ENCODE measurements at regions not wholly inside any gene's neighbourhood (a gene's known extent, or its start where the extent isn't known, plus 50 kb on each side); places are given as distances from the start of the nearest gene placed in this dataset.

GRCh38 chr2:44843641-44844310, 97.7 kb upstream of the SIX3 start:
- H2BK12ac ChIP-seq (ENCODE audit: low read length in 2 of 2), result no peak overlapping the region
- no peak for DNase-seq
- H3K9ac ChIP-seq (ENCODE audit: low read length), result no peak overlapping the region
- H3K79me1 ChIP-seq (replicated peaks; ENCODE audit: low read length, poor library complexity, severe bottlenecking), result no peaks in the 10 kb centered on the region
- H2AFZ ChIP-seq (ENCODE audit: low read depth, low read length), result no peak overlapping the region
- H3K4me2 ChIP-seq (ENCODE audit: low read length, poor library complexity, severe bottlenecking), result no peak overlapping the region
- no peak overlapping the region for H3K4ac ChIP-seq (ENCODE audit: low read depth in 1 of 2, low read length in 2 of 2)
- no peak overlapping the region for H4K8ac ChIP-seq (ENCODE audit: low read length)
- no peak overlapping the region for H2BK120ac ChIP-seq (ENCODE audit: low read depth, low read length)
- H3K27me3 ChIP-seq (ENCODE audit: control insufficient read depth in 1 of 2, insufficient read depth in 1 of 2, low read length in 2 of 2), result peaks cover 29 to 43% of the 10 kb centered on the region in 2 experiments
- H2BK15ac ChIP-seq (ENCODE audit: low read depth, poor library complexity, severe bottlenecking), result no peak overlapping the region
- no peak overlapping the region for H3K18ac ChIP-seq (ENCODE audit: low read depth in 1 of 2, low read length in 2 of 2)
- no peak overlapping the region for H3K4me3 ChIP-seq (ENCODE audit: insufficient read depth in 1 of 2, low read depth in 1 of 2, low read length in 2 of 2)
- no peak overlapping the region for H2AK5ac ChIP-seq (ENCODE audit: low read length, severe bottlenecking)
- no peaks in the 10 kb centered on the region for H3K4me1 ChIP-seq (ENCODE audit: control insufficient read depth, insufficient read depth, low read depth, low read length)
- no peak overlapping the region for H4K91ac ChIP-seq (ENCODE audit: low read length)
- H3K36me3 ChIP-seq (ENCODE audit: control insufficient read depth in 1 of 2, insufficient read depth in 2 of 2, low read depth in 1 of 2, low read length in 2 of 2), result no peaks in the 10 kb centered on the region
- no peak overlapping the region for H3K23ac ChIP-seq (ENCODE audit: low read length in 2 of 2)
- no peak overlapping the region for H2BK5ac ChIP-seq (ENCODE audit: low read depth, low read length, poor library complexity, severe bottlenecking)
- H3K9me3 ChIP-seq (ENCODE audit: control insufficient read depth, low read length), result peaks cover 5% of the 10 kb centered on the region
- no peak overlapping the region for H3K14ac ChIP-seq (ENCODE audit: low read length in 2 of 2)
- 89% methylated on average over 13 of the region's 13 CpGs for WGBS
- H3K27ac ChIP-seq (ENCODE audit: low read length, poor library complexity, severe bottlenecking), result no peak overlapping the region

GRCh38 chr2:44844651-44845270, 96.7 kb upstream of the SIX3 start:
- Histone ChIP-seq H2BK5ac (ENCODE audit: low read depth, low read length, poor library complexity, severe bottlenecking) (no peak overlapping the region), H2AK5ac (ENCODE audit: low read length, severe bottlenecking) (no peak overlapping the region), H2BK12ac (ENCODE audit: low read length in 2 of 2) (no peak overlapping the region), H3K4me1 (ENCODE audit: control insufficient read depth, insufficient read depth, low read depth, low read length) (no peaks in the 10 kb centered on the region), H2BK15ac (ENCODE audit: low read depth, poor library complexity, severe bottlenecking) (no peak overlapping the region), H3K79me1 (replicated peaks; ENCODE audit: low read length, poor library complexity, severe bottlenecking) (no peaks in the 10 kb centered on the region), H3K27ac (ENCODE audit: low read length, poor library complexity, severe bottlenecking) (no peak overlapping the region), H2BK120ac (ENCODE audit: low read depth, low read length) (no peak overlapping the region), H3K4ac (ENCODE audit: low read depth in 1 of 2, low read length in 2 of 2) (no peak overlapping the region), H3K36me3 (ENCODE audit: control insufficient read depth in 1 of 2, insufficient read depth in 2 of 2, low read depth in 1 of 2, low read length in 2 of 2) (no peaks in the 10 kb centered on the region), H3K9me3 (ENCODE audit: control insufficient read depth, low read length) (peaks cover 5% of the 10 kb centered on the region), H2AFZ (ENCODE audit: low read depth, low read length) (no peak overlapping the region), H3K23ac (ENCODE audit: low read length in 2 of 2) (no peak overlapping the region), H4K91ac (ENCODE audit: low read length) (no peak overlapping the region), H3K9ac (ENCODE audit: low read length) (no peak overlapping the region), H3K14ac (ENCODE audit: low read length in 2 of 2) (no peak overlapping the region), H3K27me3 (ENCODE audit: control insufficient read depth in 1 of 2, insufficient read depth in 1 of 2, low read length in 2 of 2) (peaks cover 35 to 42% of the 10 kb centered on the region in 2 experiments), H3K4me3 (ENCODE audit: insufficient read depth in 1 of 2, low read depth in 1 of 2, low read length in 2 of 2) (no peak overlapping the region), H4K8ac (ENCODE audit: low read length) (no peak overlapping the region), H3K4me2 (ENCODE audit: low read length, poor library complexity, severe bottlenecking) (no peak overlapping the region), H3K18ac (ENCODE audit: low read depth in 1 of 2, low read length in 2 of 2) (no peak overlapping the region)
- DNase-seq, result no peak
- WGBS, result 72% methylated on average over 7 of the region's 7 CpGs

GRCh38 chr2:44848026-44848425, 93.5 kb upstream of the SIX3 start:
- Histone ChIP-seq H3K23ac (ENCODE audit: low read length in 2 of 2) (no peak overlapping the region), H3K79me1 (replicated peaks; ENCODE audit: low read length, poor library complexity, severe bottlenecking) (no peaks in the 10 kb centered on the region), H3K9me3 (ENCODE audit: control insufficient read depth, low read length) (peaks cover 5% of the 10 kb centered on the region), H2BK12ac (ENCODE audit: low read length in 2 of 2) (no peak overlapping the region), H2BK5ac (ENCODE audit: low read depth, low read length, poor library complexity, severe bottlenecking) (no peak overlapping the region), H2AFZ (ENCODE audit: low read depth, low read length) (no peak overlapping the region), H3K4me3 (ENCODE audit: insufficient read depth in 1 of 2, low read depth in 1 of 2, low read length in 2 of 2) (no peak overlapping the region), H3K4me1 (ENCODE audit: control insufficient read depth, insufficient read depth, low read depth, low read length) (no peaks in the 10 kb centered on the region), H3K18ac (ENCODE audit: low read depth in 1 of 2, low read length in 2 of 2) (no peak overlapping the region), H3K4ac (ENCODE audit: low read depth in 1 of 2, low read length in 2 of 2) (no peak overlapping the region), H3K14ac (ENCODE audit: low read length in 2 of 2) (no peak overlapping the region), H3K27me3 (ENCODE audit: control insufficient read depth in 1 of 2, insufficient read depth in 1 of 2, low read length in 2 of 2) (peaks cover 24 to 26% of the 10 kb centered on the region in 2 experiments), H2BK120ac (ENCODE audit: low read depth, low read length) (no peak overlapping the region), H3K9ac (ENCODE audit: low read length) (no peak overlapping the region), H4K8ac (ENCODE audit: low read length) (no peak overlapping the region), H3K27ac (ENCODE audit: low read length, poor library complexity, severe bottlenecking) (no peak overlapping the region), H3K36me3 (ENCODE audit: control insufficient read depth in 1 of 2, insufficient read depth in 2 of 2, low read depth in 1 of 2, low read length in 2 of 2) (no peaks in the 10 kb centered on the region), H3K4me2 (ENCODE audit: low read length, poor library complexity, severe bottlenecking) (no peak overlapping the region), H4K91ac (ENCODE audit: low read length) (no peak overlapping the region), H2BK15ac (ENCODE audit: low read depth, poor library complexity, severe bottlenecking) (no peak overlapping the region), H2AK5ac (ENCODE audit: low read length, severe bottlenecking) (no peak overlapping the region)
- DNase-seq, result no peak
- 100% methylated on average over 1 of the region's 1 CpG for WGBS

- no peak for DNase-seq
- Histone ChIP-seq H4K91ac (ENCODE audit: low read length) (no peak overlapping the region), H3K4me2 (ENCODE audit: low read length, poor library complexity, severe bottlenecking) (no peak overlapping the region), H3K4ac (ENCODE audit: low read depth in 1 of 2, low read length in 2 of 2) (no peak overlapping the region), H3K9ac (ENCODE audit: low read length) (no peak overlapping the region), H2BK12ac (ENCODE audit: low read length in 2 of 2) (no peak overlapping the region), H2AK5ac (ENCODE audit: low read length, severe bottlenecking) (no peak overlapping the region), H3K4me1 (ENCODE audit: control insufficient read depth, insufficient read depth, low read depth, low read length) (no peaks in the 10 kb centered on the region), H3K23ac (ENCODE audit: low read length in 2 of 2) (no peak overlapping the region), H3K4me3 (ENCODE audit: insufficient read depth in 1 of 2, low read depth in 1 of 2, low read length in 2 of 2) (no peak overlapping the region), H3K27ac (ENCODE audit: low read length, poor library complexity, severe bottlenecking) (no peak overlapping the region), H3K14ac (ENCODE audit: low read length in 2 of 2) (no peak overlapping the region), H2BK5ac (ENCODE audit: low read depth, low read length, poor library complexity, severe bottlenecking) (no peak overlapping the region), H4K8ac (ENCODE audit: low read length) (no peak overlapping the region), H2AFZ (ENCODE audit: low read depth, low read length) (no peak overlapping the region), H3K36me3 (ENCODE audit: control insufficient read depth in 1 of 2, insufficient read depth in 2 of 2, low read depth in 1 of 2, low read length in 2 of 2) (no peaks in the 10 kb centered on the region), H3K27me3 (ENCODE audit: control insufficient read depth in 1 of 2, insufficient read depth in 1 of 2, low read length in 2 of 2) (peaks cover 22 to 26% of the 10 kb centered on the region in 2 experiments), H2BK15ac (ENCODE audit: low read depth, poor library complexity, severe bottlenecking) (no peak overlapping the region), H3K9me3 (ENCODE audit: control insufficient read depth, low read length) (peaks cover 5% of the 10 kb centered on the region), H3K79me1 (replicated peaks; ENCODE audit: low read length, poor library complexity, severe bottlenecking) (no peaks in the 10 kb centered on the region), H2BK120ac (ENCODE audit: low read depth, low read length) (no peak overlapping the region), H3K18ac (ENCODE audit: low read depth in 1 of 2, low read length in 2 of 2) (no peak overlapping the region)
- 31% methylated on average over 1 of the region's 1 CpG for WGBS
These were observed 91.5 kb upstream of the SIX3 start for GRCh38 chr2:44850016-44850415.
